Upper lobe of left lung (tissue), 4 donors: ENCODE measurements at regions not wholly inside any gene's neighbourhood (a gene's known extent, or its start where the extent isn't known, plus 50 kb on each side); places are given as distances from the start of the nearest gene placed in this dataset.
A peak's percentile ranks its signal among the peaks of the same experiment; 100 is the strongest.

Experiments used
- POLR2AphosphoS5 ChIP-seq, 2 donors: sonication (generic); formaldehyde crosslinking; IDR thresholded peaks; one replicate each; pipeline ENCODE4 v1.5.1; 2017; ENCODE audit warnings: antibody characterized with exemption in 2 of 2
- TF ChIP-seq, protein P1 (sequence below), 6 experiments: fragments of 450-650 bp in 4 of 6; fragments of 200-600 bp in 2 of 6; sonication (generic) in 2 of 6; IDR thresholded peaks; one replicate each; pipeline ENCODE4 v1.5.1; 2016 to 2019; ENCODE audit warnings: antibody characterized with exemption in 6 of 6

GRCh38 chr2:238596571-238597551, 170.1 kb downstream of the ASB1 start:
- TF ChIP-seq, protein P1, sequence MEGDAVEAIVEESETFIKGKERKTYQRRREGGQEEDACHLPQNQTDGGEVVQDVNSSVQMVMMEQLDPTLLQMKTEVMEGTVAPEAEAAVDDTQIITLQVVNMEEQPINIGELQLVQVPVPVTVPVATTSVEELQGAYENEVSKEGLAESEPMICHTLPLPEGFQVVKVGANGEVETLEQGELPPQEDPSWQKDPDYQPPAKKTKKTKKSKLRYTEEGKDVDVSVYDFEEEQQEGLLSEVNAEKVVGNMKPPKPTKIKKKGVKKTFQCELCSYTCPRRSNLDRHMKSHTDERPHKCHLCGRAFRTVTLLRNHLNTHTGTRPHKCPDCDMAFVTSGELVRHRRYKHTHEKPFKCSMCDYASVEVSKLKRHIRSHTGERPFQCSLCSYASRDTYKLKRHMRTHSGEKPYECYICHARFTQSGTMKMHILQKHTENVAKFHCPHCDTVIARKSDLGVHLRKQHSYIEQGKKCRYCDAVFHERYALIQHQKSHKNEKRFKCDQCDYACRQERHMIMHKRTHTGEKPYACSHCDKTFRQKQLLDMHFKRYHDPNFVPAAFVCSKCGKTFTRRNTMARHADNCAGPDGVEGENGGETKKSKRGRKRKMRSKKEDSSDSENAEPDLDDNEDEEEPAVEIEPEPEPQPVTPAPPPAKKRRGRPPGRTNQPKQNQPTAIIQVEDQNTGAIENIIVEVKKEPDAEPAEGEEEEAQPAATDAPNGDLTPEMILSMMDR (IDR thresholded peaks at IDR 0.05) = no peak
- TF ChIP-seq POLR2AphosphoS5 (IDR thresholded peaks at IDR 0.05) = peak; percentile 69 to 77
